ENCODE measurements at regions not wholly inside any gene's neighbourhood (a gene's known extent, or its start where the extent isn't known, plus 50 kb on each side); places are given as distances from the start of the nearest gene placed in this dataset.
A peak's percentile ranks its signal among the peaks of the same experiment; 100 is the strongest.

- DNase-seq (ENCODE audit: low read depth), result no peak
- TF ChIP-seq MYC (IDR thresholded peaks at IDR 0.05; ENCODE audit: low read depth, low read length) (no peak), CTCF (IDR thresholded peaks at IDR 0.05; ENCODE audit: low read depth, low read length) (no peak), MAX (IDR thresholded peaks at IDR 0.05; ENCODE audit: low read depth, low read length) (no peak), POLR2A (IDR thresholded peaks at IDR 0.05; ENCODE audit: extremely low read depth, insufficient read length) (no peak)
- no peak overlapping the region for H3K4me3 ChIP-seq (ENCODE audit: low read depth, low read length)
Measured at GRCh38 chr2:121076498-121076820, 208.5 kb downstream of the TFCP2L1 start.

DNA sequence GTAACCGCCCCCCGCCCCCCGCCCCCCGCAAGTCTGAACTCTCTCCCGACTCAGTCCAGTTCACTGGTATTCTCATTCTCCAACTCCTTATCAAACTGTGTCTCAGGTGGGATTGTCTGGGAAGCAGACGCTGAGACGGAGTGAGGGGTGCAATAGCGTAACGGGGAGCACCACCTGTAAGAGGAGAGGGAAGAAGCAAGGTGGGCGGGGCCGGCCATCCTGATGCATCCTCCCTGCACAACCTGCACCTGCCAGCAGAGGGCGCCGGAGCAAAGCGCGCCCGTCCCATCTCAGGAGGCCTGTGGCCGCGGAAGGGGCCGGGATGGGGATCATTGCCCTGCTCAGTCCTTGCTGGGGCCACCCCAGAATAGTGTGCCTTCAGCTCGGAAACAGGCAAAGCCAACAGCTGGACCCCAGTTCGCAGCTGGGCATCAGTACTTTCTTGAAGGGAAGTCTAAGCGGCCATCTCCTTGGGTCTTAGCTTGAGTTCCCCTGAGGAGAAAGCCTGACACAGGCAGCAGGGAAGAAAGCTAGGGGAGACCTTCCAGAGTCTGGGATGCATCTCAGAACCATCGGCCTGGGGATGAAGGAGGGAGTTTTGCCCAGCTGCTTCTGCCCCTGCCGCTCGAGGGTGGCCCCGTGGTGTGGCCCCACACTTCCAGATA lies 208.0 kb downstream of the TFCP2L1 start:
- peak; percentile 71 for DNase-seq (ENCODE audit: low read depth)
- H3K4me3 ChIP-seq (ENCODE audit: low read depth, low read length), result no peak overlapping the region
- peak; percentile 93 for TF ChIP-seq CTCF (IDR thresholded peaks at IDR 0.05; ENCODE audit: low read depth, low read length)
- TF ChIP-seq MAX (IDR thresholded peaks at IDR 0.05; ENCODE audit: low read depth, low read length), result no peak; the same call in 1 of the 2 replicates

- no peak overlapping the region for H3K4me3 ChIP-seq (ENCODE audit: low read depth, low read length)
- TF ChIP-seq MAX (IDR thresholded peaks at IDR 0.05; ENCODE audit: low read depth, low read length) (no peak), POLR2A (IDR thresholded peaks at IDR 0.05; ENCODE audit: extremely low read depth, insufficient read length) (no peak), CTCF (IDR thresholded peaks at IDR 0.05; ENCODE audit: low read depth, low read length) (no peak), MYC (IDR thresholded peaks at IDR 0.05; ENCODE audit: low read depth, low read length) (no peak)
- no peak for DNase-seq (ENCODE audit: low read depth)
Measured at GRCh38 chr2:121078899-121079298, 206.1 kb downstream of the TFCP2L1 start.

DNA sequence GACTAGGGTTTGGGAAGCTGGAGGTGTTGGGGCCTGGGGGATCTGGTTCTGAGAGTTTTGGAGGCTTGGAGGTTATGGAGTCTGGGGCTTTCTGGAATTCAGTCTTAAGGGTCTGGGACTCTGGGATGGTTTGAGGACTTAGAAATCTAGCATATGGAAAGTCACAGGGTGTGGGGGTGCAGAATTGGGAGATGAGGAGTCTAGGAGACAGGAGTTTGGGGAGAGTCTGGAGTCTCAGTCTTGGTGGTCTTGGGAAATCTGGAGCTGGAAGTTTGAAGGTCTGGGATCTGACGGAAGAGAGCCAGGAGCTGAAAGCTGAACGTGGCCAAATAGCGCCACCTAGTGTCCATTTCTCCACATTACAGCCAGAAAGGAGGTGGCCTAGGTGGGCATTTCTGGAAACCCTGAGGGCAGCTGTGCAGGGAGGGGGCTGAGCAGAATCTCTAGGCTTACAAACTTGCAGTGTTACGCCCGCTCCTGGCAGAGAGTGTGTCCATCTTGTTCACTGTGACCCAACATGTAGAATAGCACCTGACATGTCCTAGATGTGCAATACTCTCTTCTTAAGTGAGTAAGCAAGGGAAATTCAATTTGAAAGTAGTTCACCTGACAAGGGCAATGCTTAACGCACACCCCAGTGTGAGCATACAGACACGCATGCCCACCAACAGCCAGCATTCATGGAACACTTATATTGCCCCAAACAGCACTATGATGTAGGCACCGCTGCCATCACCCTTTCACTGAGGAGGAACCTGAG lies 204.8 kb downstream of the TFCP2L1 start:
- TF ChIP-seq MAX (IDR thresholded peaks at IDR 0.05; ENCODE audit: low read depth, low read length) (0 out of 2 replicates have a peak, but pooled peaks have one; percentile 13), POLR2A (IDR thresholded peaks at IDR 0.05; ENCODE audit: extremely low read depth, insufficient read length) (no peak), CTCF (IDR thresholded peaks at IDR 0.05; ENCODE audit: low read depth, low read length) (peak; percentile 90), MYC (IDR thresholded peaks at IDR 0.05; ENCODE audit: low read depth, low read length) (no peak)
- peak; percentile 53 for DNase-seq (ENCODE audit: low read depth)
- H3K4me3 ChIP-seq (ENCODE audit: low read depth, low read length), result no peak overlapping the region

GRCh38 chr2:121081701-121082100 lies 203.3 kb downstream of the TFCP2L1 start:
- DNase-seq (ENCODE audit: low read depth), result no peak
- H3K4me3 ChIP-seq (ENCODE audit: low read depth, low read length), result no peak overlapping the region
- TF ChIP-seq POLR2A (IDR thresholded peaks at IDR 0.05; ENCODE audit: extremely low read depth, insufficient read length), result no peak
- no peak for TF ChIP-seq MYC (IDR thresholded peaks at IDR 0.05; ENCODE audit: low read depth, low read length)
- no peak for TF ChIP-seq MAX (IDR thresholded peaks at IDR 0.05; ENCODE audit: low read depth, low read length)
- no peak for TF ChIP-seq CTCF (IDR thresholded peaks at IDR 0.05; ENCODE audit: low read depth, low read length)

Measured in NB4 (cell line).